IMR-90 (cell line): ENCODE measurements at regions not wholly inside any gene's neighbourhood (a gene's known extent, or its start where the extent isn't known, plus 50 kb on each side); places are given as distances from the start of the nearest gene placed in this dataset.

ENCODE experiments used
- ATAC-seq: fragments of 200-7000 bp; cut with Tn5 transposase; 2 replicates; pipeline ENCODE4 v1.9.1; 2020; ENCODE audit warnings: low read depth, mild to moderate bottlenecking, moderate library complexity
- BruUV-seq: library from RNA; stranded (reverse); fragments of 400-500 nt; replicated peaks from 2 replicates; lab custom pipeline; 2021; lab: Mats Ljungman, UMichigan
- CTCF ChIA-PET: fragments of 300-600 bp; formaldehyde crosslinking; extraction: SDS; loops from one replicate; lab custom pipeline; 2021; ENCODE audit warnings: antibody characterized with exemption; lab: Yijun Ruan, JAX
- POLR2A ChIA-PET: fragments of 300-600 bp; sonication (Branson Sonifier 250); formaldehyde crosslinking; loops from one replicate; lab custom pipeline; 2022; ENCODE audit warnings: antibody characterized with exemption; ENCODE audit not compliant: unreplicated experiment; lab: Charles Lee
- DNase-seq: peaks from one replicate; pipeline ENCODE4 v3.0.0; 2013
- H2AFZ ChIP-seq: replicated peaks from 2 replicates; pipeline ENCODE3; 2013; ENCODE audit warnings: low read length, mild to moderate bottlenecking; ENCODE audit not compliant: poor library complexity
- H2AK5ac ChIP-seq: 2 replicates; pipeline ENCODE4 v1.6.1; 2013; ENCODE audit warnings: low read depth, low read length, inconsistent platforms
- H2AK9ac ChIP-seq: replicated peaks from 2 replicates; pipeline ENCODE3; 2013; ENCODE audit warnings: mild to moderate bottlenecking, low read depth, low read length, moderate library complexity; ENCODE audit not compliant: poor library complexity
- H2BK120ac ChIP-seq: 2 replicates; pipeline ENCODE4 v1.6.1; 2013; ENCODE audit warnings: low read depth, low read length, inconsistent platforms
- H2BK15ac ChIP-seq: 3 replicates; pipeline ENCODE4 v1.6.1; 2013; ENCODE audit warnings: low read depth, low read length, inconsistent platforms
- H2BK20ac ChIP-seq: 2 replicates; pipeline ENCODE4 v1.6.1; 2013; ENCODE audit warnings: low read depth, mild to moderate bottlenecking, inconsistent platforms, low read length, moderate library complexity
- H2BK5ac ChIP-seq: 2 replicates; pipeline ENCODE4 v1.6.1; 2013; ENCODE audit warnings: mild to moderate bottlenecking, low read depth, low read length, inconsistent platforms; ENCODE audit not compliant: poor library complexity, severe bottlenecking
- H3K14ac ChIP-seq: replicated peaks from 2 replicates; pipeline ENCODE4 v1.6.1; 2013; ENCODE audit warnings: low read depth, low read length, inconsistent platforms
- H3K18ac ChIP-seq: 2 replicates; pipeline ENCODE4 v1.6.1; 2013; ENCODE audit warnings: low read depth, low read length, control low read depth
- H3K23ac ChIP-seq: 2 replicates; pipeline ENCODE4 v1.6.1; 2013; ENCODE audit warnings: low read depth, low read length, inconsistent platforms
- H3K27ac ChIP-seq: 2 replicates; pipeline ENCODE4 v1.5.1; 2013; ENCODE audit warnings: mild to moderate bottlenecking, control low read depth, low read length; ENCODE audit not compliant: insufficient read depth
- H3K27me3 ChIP-seq: 2 replicates; pipeline ENCODE4 v1.6.1; 2013; ENCODE audit warnings: low read length; ENCODE audit not compliant: control insufficient read depth, insufficient read depth
- H3K36me3 ChIP-seq: 2 replicates; pipeline ENCODE4 v1.6.1; 2013; ENCODE audit warnings: low read length, mixed read lengths; ENCODE audit not compliant: control insufficient read depth, insufficient read depth
- H3K4ac ChIP-seq: 2 replicates; pipeline ENCODE4 v1.6.1; 2013; ENCODE audit warnings: low read depth, low read length, inconsistent platforms
- H3K4me1 ChIP-seq: 2 replicates; pipeline ENCODE4 v1.6.1; 2013; ENCODE audit warnings: low read length, mixed read lengths; ENCODE audit not compliant: control insufficient read depth, insufficient read depth
- H3K4me2 ChIP-seq: 2 replicates; pipeline ENCODE4 v1.6.1; 2013; ENCODE audit warnings: low read depth, mild to moderate bottlenecking, control low read depth, low read length, moderate library complexity
- H3K4me3 ChIP-seq: 2 replicates; pipeline ENCODE4 v1.5.1; 2013; ENCODE audit warnings: low read depth, mild to moderate bottlenecking, control low read depth, low read length, moderate library complexity; ENCODE audit not compliant: insufficient read depth
- H3K56ac ChIP-seq: 2 replicates; pipeline ENCODE4 v1.6.1; 2013; ENCODE audit warnings: low read length, inconsistent platforms; ENCODE audit not compliant: insufficient read depth; ENCODE audit errors: extremely low read depth
- H3K79me1 ChIP-seq, 2 experiments: 2 replicates each; pipeline ENCODE4 v1.6.1; 2013; ENCODE audit warnings: low read length in 2 of 2, inconsistent platforms in 1 of 2, low read depth in 1 of 2
- H3K9ac ChIP-seq: 2 replicates; pipeline ENCODE4 v1.6.1; 2013; ENCODE audit warnings: low read depth, low read length, control low read depth
- H3K9me1 ChIP-seq: 2 replicates; pipeline ENCODE4 v1.6.1; 2013; ENCODE audit warnings: low read length, inconsistent platforms; ENCODE audit not compliant: insufficient read depth
- H3K9me3 ChIP-seq: 2 replicates; pipeline ENCODE4 v1.6.1; 2013; ENCODE audit warnings: low read length; ENCODE audit not compliant: control insufficient read depth, insufficient read depth
- H4K20me1 ChIP-seq: 2 replicates; pipeline ENCODE4 v1.6.1; 2013; ENCODE audit warnings: low read length, inconsistent platforms; ENCODE audit not compliant: insufficient read depth
- H4K5ac ChIP-seq: 2 replicates; pipeline ENCODE4 v1.6.1; 2013; ENCODE audit warnings: mild to moderate bottlenecking, low read depth, low read length, control low read depth
- H4K8ac ChIP-seq, 2 experiments: 2 replicates each; pipeline ENCODE4 v1.6.1; 2013; ENCODE audit warnings: low read depth in 2 of 2, low read length in 2 of 2, control low read depth in 1 of 2, inconsistent platforms in 1 of 2
- H4K91ac ChIP-seq: 2 replicates; pipeline ENCODE4 v1.6.1; 2013; ENCODE audit warnings: low read depth, low read length, inconsistent platforms; ENCODE audit not compliant: insufficient read depth
- MAFK ChIP-seq: IDR thresholded peaks from 2 replicates; pipeline ENCODE4 v1.6.1; 2012; ENCODE audit warnings: low read depth, low read length, improper control_type of control experiment
- NFE2L2 ChIP-seq: fragments of 150-350 bp; IDR thresholded peaks from 2 replicates; pipeline ENCODE4 v1.6.1; 2016; ENCODE audit warnings: low read depth, mild to moderate bottlenecking, low read length
- POLR2A ChIP-seq: IDR thresholded peaks from 2 replicates; pipeline ENCODE4 v1.6.1; 2012; ENCODE audit warnings: mild to moderate bottlenecking, low read depth, low read length
- RCOR1 ChIP-seq: IDR thresholded peaks from 2 replicates; pipeline ENCODE4 v1.6.1; 2012; ENCODE audit warnings: mild to moderate bottlenecking, low read length, improper control_type of control experiment; ENCODE audit not compliant: insufficient replicate concordance
- SMC3 ChIP-seq: fragments of 150-350 bp; IDR thresholded peaks from 2 replicates; pipeline ENCODE4 v1.6.1; 2016; ENCODE audit warnings: low read depth, mild to moderate bottlenecking, antibody characterized with exemption, low read length, moderate library complexity
- WGBS, 2 experiments: methylation state at CpG; one replicate each; pipeline versions ENCODE4 v1.1.5 to v1.1.7; 2013; ENCODE audit warnings: missing lambda C conversion rate in 2 of 2; ENCODE audit not compliant: insufficient read length in 1 of 2; ENCODE audit errors: extremely low coverage in 2 of 2; 5-methylcytosine and 5-hydroxymethylcytosine counted together
- dilution Hi-C: fragments of 300-500 bp; cut with HindIII; formaldehyde crosslinking; loops from one replicate; pipeline ENCODE4 v1.14.3; 2018; ENCODE audit warnings: low sequenced_read_pairs; ENCODE audit not compliant: unreplicated experiment
- in situ Hi-C: fragments of 300-500 bp; cut with MboI; formaldehyde crosslinking; loops from 3 replicates; pipeline ENCODE4 v1.14.3; 2019; ENCODE audit warnings: low sequenced_read_pairs, inconsistent platforms, mixed read lengths
- intact Hi-C: fragments of 100-400 bp; cut with micrococcal nuclease; formaldehyde crosslinking; loops from 2 replicates; pipeline ENCODE4 v1.10.0; 2022

GRCh38 chr12:115756804-115757203, 520.7 kb downstream of the MED13L start:
- Histone ChIP-seq H2BK5ac (no peak overlapping the region), H2AFZ (no peak overlapping the region), H2AK9ac (no peak overlapping the region), H3K18ac (no peak overlapping the region), H4K20me1 (no peaks in the 10 kb centered on the region), H3K9me3 (no peaks in the 10 kb centered on the region), H2BK20ac (no peak overlapping the region), H4K91ac (no peak overlapping the region), H2BK120ac (no peak overlapping the region), H3K36me3 (no peaks in the 10 kb centered on the region), H3K56ac (no peak overlapping the region), H3K23ac (no peak overlapping the region), H4K8ac (no peak overlapping the region), H3K14ac (no peak overlapping the region), H3K27me3 (peaks cover 11% of the 10 kb centered on the region), H3K4me1 (no peaks in the 10 kb centered on the region), H3K4ac (no peak overlapping the region), H4K5ac (no peak overlapping the region), H3K27ac (no peak overlapping the region), H3K9me1 (no peaks in the 10 kb centered on the region), H3K4me3 (no peak overlapping the region), H2BK15ac (no peak overlapping the region), H3K9ac (no peak overlapping the region), H3K79me1 (no peaks in the 10 kb centered on the region), H3K4me2 (no peak overlapping the region), H2AK5ac (no peak overlapping the region)
- DNase-seq (no peak), ATAC-seq (no peak)
- ChIA-PET CTCF (no interaction called here), POLR2A (no interaction called here)
- WGBS, 2 experiments = no CpG with 5 or more reads among the region's 8 CpGs
- in situ Hi-C loops = loop anchor here (5.0 to 25.0 kb wide), 2 partner anchors 1080 to 1770 kb away; no protein-coding TSS in a partner anchor
- TF ChIP-seq POLR2A = no peak
- TF ChIP-seq MAFK = no peak
- TF ChIP-seq SMC3 = no peak
- TF ChIP-seq RCOR1 = no peak
- no peak for TF ChIP-seq NFE2L2
- dilution Hi-C loops = no loop called here
- intact Hi-C loops = no loop called here
- no TSS peak for BruUV-seq
